ENCODE measurements at regions not wholly inside any gene's neighbourhood (a gene's known extent, or its start where the extent isn't known, plus 50 kb on each side); places are given as distances from the start of the nearest gene placed in this dataset.
"Not testable (repeated sequence)": the region's sequence is repeated elsewhere in the genome, so short reads cannot be mapped to it uniquely, and the experiment has no call there.

- intact Hi-C loops (cut with micrococcal nuclease); DNase-seq; ATAC-seq: not testable (repeated sequence)
Observed at GRCh38 chr18:9024031-9024646, 78.4 kb upstream of the NDUFV2 start.

GRCh38 chr18:9025091-9025838 is 77.2 kb upstream of the NDUFV2 start:
- ATAC-seq (no peak), DNase-seq (no peak)
- intact Hi-C loops (cut with micrococcal nuclease), result no loop called here

GRCh38 chr18:9029131-9029530 is 73.4 kb upstream of the NDUFV2 start:
- intact Hi-C loops (cut with micrococcal nuclease), result no loop called here
- DNase-seq (no peak), ATAC-seq (no peak)

- intact Hi-C loops (cut with micrococcal nuclease), result no loop called here
- DNase-seq, result no peak
- no peak for ATAC-seq
Observed at GRCh38 chr18:9032519-9032918, 70.0 kb upstream of the NDUFV2 start.

GRCh38 chr18:9038277-9038871 is 64.1 kb upstream of the NDUFV2 start:
- DNase-seq, result no peak
- intact Hi-C loops (cut with micrococcal nuclease), result no loop called here
- no peak for ATAC-seq

GRCh38 chr18:9039441-9040071 is 62.9 kb upstream of the NDUFV2 start:
- intact Hi-C loops (cut with micrococcal nuclease), result no loop called here
- ATAC-seq (no peak), DNase-seq (no peak)

GRCh38 chr18:9042766-9043481 is 59.6 kb upstream of the NDUFV2 start:
- ATAC-seq, result no peak
- intact Hi-C loops (cut with micrococcal nuclease), result no loop called here
- DNase-seq, result no peak

GRCh38 chr18:9043581-9043980 is 58.9 kb upstream of the NDUFV2 start:
- intact Hi-C loops (cut with micrococcal nuclease), result no loop called here
- no peak for DNase-seq
- no peak for ATAC-seq

GRCh38 chr18:9047715-9048114 is 54.8 kb upstream of the NDUFV2 start:
- no peak for ATAC-seq
- intact Hi-C loops (cut with micrococcal nuclease), result no loop called here
- DNase-seq, result no peak

GRCh38 chr18:9048236-9048635 is 54.3 kb upstream of the NDUFV2 start:
- ATAC-seq (no peak), DNase-seq (no peak)
- intact Hi-C loops (cut with micrococcal nuclease), result no loop called here

- no peak for DNase-seq
- no peak for ATAC-seq
- intact Hi-C loops (cut with micrococcal nuclease), result no loop called here
Observed at GRCh38 chr18:9048808-9049494, 53.5 kb upstream of the NDUFV2 start.

- DNase-seq (no peak), ATAC-seq (no peak)
- intact Hi-C loops (cut with micrococcal nuclease), result no loop called here
Observed at GRCh38 chr18:9049495-9049809, 53.0 kb upstream of the NDUFV2 start.

GRCh38 chr18:9050628-9051284 is 51.7 kb upstream of the NDUFV2 start:
- ATAC-seq; intact Hi-C loops (cut with micrococcal nuclease); DNase-seq: not testable (repeated sequence)
